ENCODE measurements at regions not wholly inside any gene's neighbourhood (a gene's known extent, or its start where the extent isn't known, plus 50 kb on each side); places are given as distances from the start of the nearest gene placed in this dataset.
A peak's percentile ranks its signal among the peaks of the same experiment; 100 is the strongest.

DNA sequence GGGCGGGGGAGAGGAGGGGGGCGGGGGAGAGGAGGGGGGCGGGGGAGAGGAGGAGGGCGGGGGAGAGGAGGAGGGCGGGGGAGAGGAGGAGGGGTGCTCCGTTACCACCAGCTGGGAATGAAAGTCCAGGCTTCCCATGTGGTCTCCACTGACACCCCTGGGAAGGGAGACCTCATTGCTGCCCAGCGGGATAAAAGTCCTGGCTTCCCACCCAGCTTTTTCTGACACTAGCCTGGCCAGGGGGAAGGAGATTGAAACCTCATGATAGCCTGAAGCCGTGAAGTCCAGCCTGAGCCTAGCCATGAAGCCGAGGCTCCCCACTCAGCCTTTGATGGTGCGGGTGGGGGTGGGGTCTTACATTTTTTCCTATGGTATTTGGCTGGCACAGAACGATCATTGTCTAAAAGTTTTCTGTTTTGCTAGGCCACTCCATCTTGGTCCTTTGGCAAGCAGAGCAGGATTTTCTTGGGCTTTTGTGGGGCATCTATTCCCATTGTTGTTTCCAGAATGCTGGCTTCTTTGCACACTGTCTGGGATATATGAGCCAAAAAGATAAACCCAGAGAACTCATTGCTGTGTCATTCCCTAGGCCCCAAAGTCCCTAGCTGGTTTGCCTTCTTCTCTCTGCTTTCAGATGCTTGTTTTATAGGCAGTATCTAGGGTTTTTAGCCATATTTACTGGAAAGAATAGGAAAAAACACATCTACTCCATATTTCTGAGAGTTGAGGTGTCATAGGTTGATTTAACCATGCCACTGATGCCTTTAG lies 65.3 kb upstream of the SMOX start:
- 22% methylated on average over 3 of the region's 11 CpGs for WGBS (ENCODE audit: insufficient coverage)
- no peaks in the 10 kb centered on the region for H3K9me3 ChIP-seq (replicated peaks; ENCODE audit: control insufficient read depth, low read depth, low read length)
- no peak for DNase-seq
- no peaks in the 10 kb centered on the region for H3K36me3 ChIP-seq (ENCODE audit: control insufficient read depth, insufficient read depth, low read length)
- H3K4me1 ChIP-seq (ENCODE audit: control insufficient read depth, insufficient read depth, low read length), result peaks cover 26% of the 10 kb centered on the region
- no peak overlapping the region for H3K4me3 ChIP-seq (ENCODE audit: low read length)
- H3K27me3 ChIP-seq (ENCODE audit: control insufficient read depth, insufficient read depth, low read length), result no peaks in the 10 kb centered on the region
- H3K27ac ChIP-seq (ENCODE audit: low read length), result peak overlapping the region; percentile 71

DNA sequence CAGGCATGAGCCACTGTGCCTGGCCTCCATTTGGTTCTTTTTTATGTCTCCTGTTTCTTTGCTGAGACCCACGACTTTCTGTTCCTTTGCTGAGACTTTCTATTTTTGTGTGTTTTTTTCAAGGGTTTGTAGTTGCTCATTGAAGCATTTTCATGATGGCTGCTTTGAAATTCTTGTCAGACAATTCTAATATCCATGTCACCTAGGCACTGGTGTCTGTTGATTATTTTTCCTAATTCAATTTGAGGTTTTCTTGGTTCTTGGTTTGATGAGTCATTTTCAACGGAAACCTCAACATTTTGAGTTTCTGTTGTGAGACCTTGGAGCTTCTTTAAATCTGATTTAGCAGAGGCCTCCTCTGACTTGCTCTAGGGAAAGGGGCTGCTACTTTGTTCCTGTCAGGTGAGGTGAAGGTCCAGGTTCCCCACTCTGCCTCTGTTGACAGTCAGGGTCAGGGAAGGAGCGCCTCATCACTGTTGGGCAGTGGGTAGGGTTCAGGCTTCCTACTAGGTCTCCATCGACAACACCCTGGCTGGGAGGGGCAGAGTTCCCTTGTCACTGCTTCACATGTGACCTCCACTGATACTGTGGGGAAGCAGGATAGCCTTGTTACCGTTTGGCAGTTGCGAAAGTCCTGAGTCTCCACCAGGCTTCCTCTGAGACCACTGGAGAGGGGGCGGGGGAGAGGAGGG lies 66.1 kb upstream of the SMOX start:
- Histone ChIP-seq H3K9me3 (replicated peaks; ENCODE audit: control insufficient read depth, low read depth, low read length) (no peaks in the 10 kb centered on the region), H3K4me1 (ENCODE audit: control insufficient read depth, insufficient read depth, low read length) (peaks cover 26% of the 10 kb centered on the region), H3K27me3 (ENCODE audit: control insufficient read depth, insufficient read depth, low read length) (no peaks in the 10 kb centered on the region), H3K27ac (ENCODE audit: low read length) (peak overlapping the region; percentile 54), H3K36me3 (ENCODE audit: control insufficient read depth, insufficient read depth, low read length) (no peaks in the 10 kb centered on the region), H3K4me3 (ENCODE audit: low read length) (no peak overlapping the region)
- DNase-seq, result peak; percentile 79
- 50% methylated on average over 1 of the region's 7 CpGs for WGBS (ENCODE audit: insufficient coverage)

DNA sequence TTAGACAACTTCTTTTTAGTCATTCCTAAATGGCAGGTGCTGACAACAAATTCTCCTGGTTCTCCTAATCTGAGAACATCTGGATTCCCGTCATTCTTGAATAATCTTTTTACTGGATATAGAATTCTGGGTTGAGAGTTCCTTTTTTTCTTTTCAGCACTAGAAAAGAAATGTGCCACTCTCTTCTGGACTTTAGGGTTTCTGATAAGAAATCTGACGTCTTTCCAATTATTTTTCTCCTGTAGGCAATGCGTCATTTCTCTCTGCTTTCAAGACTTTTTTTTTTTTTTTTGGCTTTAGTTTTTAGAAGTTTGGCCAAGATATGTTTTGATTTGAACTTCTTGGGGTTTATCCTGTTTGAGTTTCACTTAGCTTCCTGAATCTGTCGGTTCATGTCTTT lies 66.1 kb upstream of the RNF24 start:
- H3K4me3 ChIP-seq (ENCODE audit: low read length), result no peak overlapping the region
- H3K27ac ChIP-seq (ENCODE audit: low read length), result no peak overlapping the region
- no peaks in the 10 kb centered on the region for H3K27me3 ChIP-seq (ENCODE audit: control insufficient read depth, insufficient read depth, low read length)
- H3K36me3 ChIP-seq (ENCODE audit: control insufficient read depth, insufficient read depth, low read length), result no peaks in the 10 kb centered on the region
- H3K9me3 ChIP-seq (replicated peaks; ENCODE audit: control insufficient read depth, low read depth, low read length), result no peaks in the 10 kb centered on the region
- H3K4me1 ChIP-seq (ENCODE audit: control insufficient read depth, insufficient read depth, low read length), result peaks cover 26% of the 10 kb centered on the region
- no CpG with 5 or more reads among the region's 4 CpGs for WGBS (ENCODE audit: insufficient coverage)
- DNase-seq, result no peak

DNA sequence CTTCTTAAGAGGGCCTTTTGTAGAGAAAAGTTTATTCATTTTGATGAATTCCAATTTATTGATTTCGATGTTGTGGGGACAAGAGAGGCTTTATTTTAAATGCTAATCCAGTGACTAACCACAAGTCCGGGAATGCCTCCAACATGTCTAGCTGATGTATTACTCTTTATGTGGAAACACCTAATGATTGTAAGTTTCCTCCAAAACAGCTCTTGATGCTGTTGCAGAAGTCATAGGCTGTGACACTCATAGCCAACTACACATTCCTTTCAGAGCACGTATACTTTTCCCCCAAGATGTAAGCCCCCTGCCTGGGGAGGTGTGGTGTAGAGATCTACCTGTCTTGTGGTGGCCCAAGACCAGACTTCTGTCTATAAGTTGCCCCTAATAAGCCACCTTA lies 61.3 kb upstream of the RNF24 start:
- H3K4me1 ChIP-seq (ENCODE audit: control insufficient read depth, insufficient read depth, low read length), result peaks cover 16% of the 10 kb centered on the region
- peak; percentile 95 for DNase-seq
- WGBS (ENCODE audit: insufficient coverage), result no CpG with 5 or more reads among the region's 3 CpGs
- no peaks in the 10 kb centered on the region for H3K27me3 ChIP-seq (ENCODE audit: control insufficient read depth, insufficient read depth, low read length)
- H3K4me3 ChIP-seq (ENCODE audit: low read length), result no peak overlapping the region
- peak overlapping the region; percentile 3 for H3K27ac ChIP-seq (ENCODE audit: low read length)
- no peaks in the 10 kb centered on the region for H3K9me3 ChIP-seq (replicated peaks; ENCODE audit: control insufficient read depth, low read depth, low read length)
- H3K36me3 ChIP-seq (ENCODE audit: control insufficient read depth, insufficient read depth, low read length), result no peaks in the 10 kb centered on the region

DNA sequence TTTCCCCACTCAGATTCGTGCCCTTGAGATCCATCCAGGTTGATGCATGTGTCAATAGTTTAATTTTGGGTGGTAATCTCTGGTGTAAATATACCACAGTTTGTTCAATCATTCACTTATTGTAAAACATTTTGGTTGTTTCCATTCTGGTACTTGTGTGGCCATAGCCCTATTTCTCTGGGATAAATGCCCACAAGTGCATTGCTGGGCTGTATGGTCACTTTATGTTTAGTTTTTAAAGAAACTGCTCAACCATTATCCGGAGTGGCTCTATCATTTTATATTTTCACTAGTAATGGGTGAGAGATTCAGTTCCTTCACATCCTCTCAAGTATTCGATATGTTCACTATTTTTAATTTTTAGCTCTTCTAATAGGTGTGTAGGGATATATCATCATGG lies 60.7 kb upstream of the RNF24 start:
- Histone ChIP-seq H3K27me3 (ENCODE audit: control insufficient read depth, insufficient read depth, low read length) (no peaks in the 10 kb centered on the region), H3K9me3 (replicated peaks; ENCODE audit: control insufficient read depth, low read depth, low read length) (no peaks in the 10 kb centered on the region), H3K27ac (ENCODE audit: low read length) (no peak overlapping the region), H3K4me3 (ENCODE audit: low read length) (no peak overlapping the region), H3K4me1 (ENCODE audit: control insufficient read depth, insufficient read depth, low read length) (peaks cover 20% of the 10 kb centered on the region), H3K36me3 (ENCODE audit: control insufficient read depth, insufficient read depth, low read length) (no peaks in the 10 kb centered on the region)
- WGBS (ENCODE audit: insufficient coverage), result no CpG with 5 or more reads among the region's 3 CpGs
- DNase-seq, result peak; percentile 39

DNA sequence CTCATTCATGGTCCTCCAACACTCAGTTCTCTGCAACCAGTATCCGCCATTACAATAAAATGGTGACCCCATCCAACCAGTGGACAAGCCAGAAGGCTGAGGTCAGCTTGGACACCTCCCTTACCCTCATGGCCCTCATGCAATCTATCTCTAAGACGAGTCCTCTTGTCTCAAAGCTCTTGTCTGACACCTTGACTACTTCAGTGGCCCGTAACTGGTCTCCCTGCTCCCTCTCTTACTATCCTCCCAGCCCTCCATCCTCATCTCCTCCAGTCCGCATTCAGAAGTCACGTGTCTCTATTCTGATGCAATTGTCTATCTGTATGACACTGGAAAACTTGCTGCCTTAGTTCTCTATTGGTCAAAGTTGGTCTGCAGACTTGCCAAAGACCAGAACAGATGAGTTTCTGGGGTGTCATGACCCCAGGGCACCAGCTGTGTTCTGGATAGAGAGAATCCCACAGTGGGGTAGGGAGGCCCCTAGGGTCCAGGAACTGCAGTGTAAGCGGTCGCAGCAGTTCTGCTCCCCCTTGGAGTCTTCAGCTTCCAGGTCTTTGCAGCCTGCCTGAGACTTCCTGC lies 59.6 kb upstream of the RNF24 start:
- peak; percentile 27 for DNase-seq
- Histone ChIP-seq H3K4me3 (ENCODE audit: low read length) (no peak overlapping the region), H3K36me3 (ENCODE audit: control insufficient read depth, insufficient read depth, low read length) (no peaks in the 10 kb centered on the region), H3K9me3 (replicated peaks; ENCODE audit: control insufficient read depth, low read depth, low read length) (peaks cover 3% of the 10 kb centered on the region), H3K4me1 (ENCODE audit: control insufficient read depth, insufficient read depth, low read length) (peaks cover 27% of the 10 kb centered on the region), H3K27ac (ENCODE audit: low read length) (no peak overlapping the region), H3K27me3 (ENCODE audit: control insufficient read depth, insufficient read depth, low read length) (no peaks in the 10 kb centered on the region)
- WGBS (ENCODE audit: insufficient coverage), result 67% methylated on average over 7 of the region's 7 CpGs

DNA sequence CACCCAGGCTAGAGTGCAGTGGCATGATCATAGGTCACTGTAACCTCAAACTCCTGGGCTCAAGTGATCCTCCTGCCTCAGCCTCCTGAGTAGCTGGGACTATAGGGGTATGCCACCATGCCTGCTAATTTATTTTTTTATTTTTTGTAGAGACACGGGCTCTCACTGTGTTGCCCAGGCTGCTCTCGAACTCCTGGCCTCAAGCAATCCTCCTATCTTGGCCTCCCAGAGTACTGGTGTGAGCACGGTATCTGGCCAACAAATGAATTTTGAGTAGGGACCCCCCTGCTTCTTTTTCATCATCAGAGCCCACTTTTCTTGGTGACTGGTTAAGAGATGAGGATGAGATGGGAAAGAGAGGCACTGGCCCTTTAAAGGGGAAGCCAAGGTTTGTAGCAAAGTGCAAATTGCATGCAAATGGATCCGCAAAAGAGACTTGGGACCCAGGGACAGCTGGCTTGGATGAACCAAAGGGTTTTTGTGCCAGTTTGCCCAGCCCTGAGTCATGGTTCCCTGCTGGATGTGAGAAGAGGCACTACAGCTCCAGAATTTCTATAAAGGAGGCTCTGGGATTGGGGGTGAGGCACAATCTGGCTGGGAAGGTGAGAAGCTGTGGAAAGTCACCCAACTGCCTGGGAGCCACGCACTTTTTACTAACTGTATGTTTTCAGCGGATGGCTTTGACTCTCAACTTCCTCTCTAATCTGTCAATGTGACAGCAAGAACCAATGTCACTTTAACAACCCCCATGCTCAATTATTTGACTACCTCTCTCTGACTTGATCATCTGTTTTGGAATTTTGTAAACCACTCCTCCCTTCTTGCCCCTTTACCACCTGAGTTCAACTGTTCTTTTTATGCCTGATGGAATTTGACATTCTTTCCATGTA lies 58.7 kb upstream of the RNF24 start:
- WGBS (ENCODE audit: insufficient coverage), result 71% methylated on average over 5 of the region's 6 CpGs
- Histone ChIP-seq H3K4me3 (ENCODE audit: low read length) (no peak overlapping the region), H3K9me3 (replicated peaks; ENCODE audit: control insufficient read depth, low read depth, low read length) (peaks cover 3% of the 10 kb centered on the region), H3K4me1 (ENCODE audit: control insufficient read depth, insufficient read depth, low read length) (peaks cover 31% of the 10 kb centered on the region), H3K27me3 (ENCODE audit: control insufficient read depth, insufficient read depth, low read length) (no peaks in the 10 kb centered on the region), H3K27ac (ENCODE audit: low read length) (no peak overlapping the region), H3K36me3 (ENCODE audit: control insufficient read depth, insufficient read depth, low read length) (no peaks in the 10 kb centered on the region)
- DNase-seq, result peak; percentile 27

DNA sequence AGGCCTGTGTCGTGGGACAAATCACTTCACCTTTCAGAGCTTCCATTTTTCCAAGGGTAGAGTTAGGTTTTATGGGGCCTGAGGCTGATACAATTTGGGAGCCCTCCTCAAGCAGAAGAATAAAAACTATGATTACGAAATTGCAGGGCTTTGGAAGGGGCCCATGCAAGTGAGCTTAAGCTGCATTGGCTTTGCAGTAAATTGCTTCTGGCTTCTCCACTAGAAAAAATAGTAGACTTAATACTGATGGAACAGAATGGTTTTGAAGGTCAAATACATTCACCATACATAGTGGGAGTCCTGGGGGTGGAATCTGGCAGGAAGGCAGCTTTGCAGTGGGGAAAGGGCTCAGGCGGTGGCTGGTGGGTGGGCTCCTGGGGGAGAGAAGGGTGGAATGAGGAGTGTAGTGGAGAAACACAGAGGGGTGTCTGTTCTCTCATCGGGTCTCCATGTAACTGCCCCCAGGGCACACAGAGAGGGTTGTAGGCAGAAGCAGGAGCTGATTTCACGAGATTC lies 55.9 kb upstream of the RNF24 start:
- H3K36me3 ChIP-seq (ENCODE audit: control insufficient read depth, insufficient read depth, low read length), result no peaks in the 10 kb centered on the region
- peak; percentile 87 for DNase-seq
- H3K27me3 ChIP-seq (ENCODE audit: control insufficient read depth, insufficient read depth, low read length), result no peaks in the 10 kb centered on the region
- no peak overlapping the region for H3K4me3 ChIP-seq (ENCODE audit: low read length)
- H3K4me1 ChIP-seq (ENCODE audit: control insufficient read depth, insufficient read depth, low read length), result peaks cover 40% of the 10 kb centered on the region
- H3K9me3 ChIP-seq (replicated peaks; ENCODE audit: control insufficient read depth, low read depth, low read length), result peaks cover 3% of the 10 kb centered on the region
- WGBS (ENCODE audit: insufficient coverage), result 49% methylated on average over 4 of the region's 5 CpGs
- H3K27ac ChIP-seq (ENCODE audit: low read length), result peak overlapping the region; percentile 71

DNA sequence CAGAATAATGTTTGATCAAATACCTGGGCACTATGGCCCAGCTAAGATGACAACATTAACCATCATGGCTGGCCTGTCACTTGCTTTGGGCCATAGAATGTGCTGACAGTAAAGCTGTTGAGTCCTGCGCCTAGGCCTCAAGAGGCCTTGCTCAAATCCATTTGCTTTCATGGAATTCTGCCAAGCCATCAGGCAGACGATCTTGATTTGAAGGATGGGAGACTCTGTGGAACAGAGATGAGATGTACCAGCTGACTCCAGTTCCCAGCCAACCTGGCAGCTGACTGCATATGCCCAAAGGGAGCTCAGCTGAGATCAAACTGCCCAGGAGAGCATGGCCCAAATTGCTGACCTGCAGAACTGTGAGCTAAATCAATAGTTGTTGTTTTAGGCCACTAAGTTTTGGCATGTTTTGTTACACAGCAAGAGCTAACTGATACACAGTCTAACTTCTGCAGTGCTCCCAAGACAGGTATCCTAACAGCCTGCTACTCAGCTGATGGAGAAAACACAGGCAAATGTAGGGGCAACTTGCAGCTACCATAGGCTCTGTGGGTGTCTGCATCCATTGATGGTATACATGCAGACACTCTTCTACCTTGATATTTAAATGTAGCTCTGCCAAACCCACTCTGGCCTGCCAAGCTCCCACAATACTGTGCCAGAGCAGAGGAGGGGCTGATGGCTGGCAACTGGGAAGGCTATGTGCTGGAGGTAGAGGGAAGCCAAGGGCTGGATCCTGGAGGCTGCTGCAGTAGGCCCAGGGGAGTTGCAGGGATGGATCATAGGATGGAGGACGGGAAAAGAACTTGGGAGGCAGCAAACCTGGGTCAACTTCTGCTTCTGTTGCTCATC lies 55.2 kb upstream of the RNF24 start:
- H3K27ac ChIP-seq (ENCODE audit: low read length), result peak overlapping the region; percentile 53
- H3K27me3 ChIP-seq (ENCODE audit: control insufficient read depth, insufficient read depth, low read length), result no peaks in the 10 kb centered on the region
- H3K36me3 ChIP-seq (ENCODE audit: control insufficient read depth, insufficient read depth, low read length), result no peaks in the 10 kb centered on the region
- H3K9me3 ChIP-seq (replicated peaks; ENCODE audit: control insufficient read depth, low read depth, low read length), result peaks cover 3% of the 10 kb centered on the region
- peak; percentile 39 for DNase-seq
- WGBS (ENCODE audit: insufficient coverage), result 39% methylated on average over 3 of the region's 3 CpGs
- H3K4me1 ChIP-seq (ENCODE audit: control insufficient read depth, insufficient read depth, low read length), result peaks cover 47% of the 10 kb centered on the region
- no peak overlapping the region for H3K4me3 ChIP-seq (ENCODE audit: low read length)
